Liver (tissue), 8 donors: ENCODE measurements at regions not wholly inside any gene's neighbourhood (a gene's known extent, or its start where the extent isn't known, plus 50 kb on each side); places are given as distances from the start of the nearest gene placed in this dataset.

Experiments
- DNase-seq: peaks from one replicate; pipeline ENCODE4 v3.0.0-alpha.2; 2017; ENCODE audit warnings: low spot score
- H3K27ac ChIP-seq, 2 donors: one replicate each; pipeline ENCODE4 v1.7.0; 2013; ENCODE audit warnings: inconsistent platforms in 2 of 2, low read length in 2 of 2, control low read depth in 1 of 2, low read depth in 1 of 2, mild to moderate bottlenecking in 1 of 2
- H3K27me3 ChIP-seq, 4 donors: one replicate each; pipeline versions ENCODE4 v1.6.1 to v1.7.0; 2013; ENCODE audit warnings: low read length in 3 of 4, inconsistent platforms in 1 of 4, mild to moderate bottlenecking in 1 of 4, moderate library complexity in 1 of 4; ENCODE audit not compliant: control insufficient read depth in 4 of 4, insufficient read depth in 4 of 4
- H3K36me3 ChIP-seq, 4 donors: one replicate each; pipeline versions ENCODE4 v1.6.1 to v1.7.0; 2013; ENCODE audit warnings: low read length in 3 of 4, mild to moderate bottlenecking in 3 of 4, low read depth in 1 of 4, moderate library complexity in 1 of 4; ENCODE audit not compliant: control insufficient read depth in 4 of 4, insufficient read depth in 3 of 4
- H3K4me1 ChIP-seq, 4 donors: one replicate each; pipeline versions ENCODE4 v1.6.1 to v1.7.0; 2013; ENCODE audit warnings: low read length in 3 of 4, mild to moderate bottlenecking in 3 of 4, moderate library complexity in 1 of 4; ENCODE audit not compliant: control insufficient read depth in 4 of 4, insufficient read depth in 4 of 4
- H3K4me3 ChIP-seq, 3 donors: one replicate each; pipeline versions ENCODE4 v1.6.1 to v1.7.0; 2013; ENCODE audit warnings: low read length in 3 of 3, control low read depth in 1 of 3, low read depth in 1 of 3, mild to moderate bottlenecking in 1 of 3
- H3K9ac ChIP-seq, 2 donors: one replicate each; pipeline ENCODE4 v1.7.0; 2013; ENCODE audit warnings: low read length in 2 of 2, mild to moderate bottlenecking in 2 of 2, moderate library complexity in 2 of 2, control low read depth in 1 of 2, low read depth in 1 of 2
- H3K9me3 ChIP-seq, 4 donors: one replicate each; pipeline versions ENCODE4 v1.6.1 to v1.7.0; 2013; ENCODE audit warnings: low read length in 3 of 4; ENCODE audit not compliant: control insufficient read depth in 4 of 4
- ATF3 ChIP-seq: IDR thresholded peaks from 2 replicates; pipeline ENCODE4 v1.6.1; 2016; ENCODE audit warnings: antibody characterized with exemption
- CTCF ChIP-seq: fragments of 150-350 bp; IDR thresholded peaks from 2 replicates; pipeline ENCODE4 v1.5.1; 2017; ENCODE audit warnings: improper control_type of control experiment, low read depth, low read length; ENCODE audit not compliant: missing input control
- EGR1 ChIP-seq, 2 donors: IDR thresholded peaks; 2 replicates each; pipeline ENCODE4 v1.6.1; 2016 to 2018; ENCODE audit warnings: antibody characterized with exemption in 2 of 2, low read depth in 2 of 2
- FOXA1 ChIP-seq: IDR thresholded peaks from 2 replicates; pipeline ENCODE4 v1.6.1; 2016; ENCODE audit warnings: antibody characterized with exemption
- FOXA2 ChIP-seq: IDR thresholded peaks from 2 replicates; pipeline ENCODE4 v1.6.1; 2016; ENCODE audit warnings: antibody characterized with exemption
- GABPA ChIP-seq, 2 donors: IDR thresholded peaks in 1 of 2; conservative IDR thresholded peaks in 1 of 2; 2 replicates each; pipeline ENCODE4 v1.6.1; 2016; ENCODE audit warnings: antibody characterized with exemption in 2 of 2, mild to moderate bottlenecking in 1 of 2, moderate library complexity in 1 of 2
- HNF4A ChIP-seq, 2 donors: conservative IDR thresholded peaks; 2 replicates each; pipeline ENCODE4 v1.6.1; 2016; ENCODE audit warnings: antibody characterized with exemption in 2 of 2, mild to moderate bottlenecking in 2 of 2
- HNF4G ChIP-seq: IDR thresholded peaks from 2 replicates; pipeline ENCODE4 v1.6.1; 2016; ENCODE audit warnings: antibody characterized with exemption
- JUND ChIP-seq, 2 donors: IDR thresholded peaks; 2 replicates each; pipeline ENCODE4 v1.6.1; 2016; ENCODE audit warnings: antibody characterized with exemption in 2 of 2
- MAX ChIP-seq: IDR thresholded peaks from 2 replicates; pipeline ENCODE4 v1.6.1; 2016; ENCODE audit warnings: antibody characterized with exemption
- NR2F2 ChIP-seq: IDR thresholded peaks from 2 replicates; pipeline ENCODE4 v1.6.1; 2016; ENCODE audit warnings: antibody characterized with exemption
- RAD21 ChIP-seq, 2 donors: IDR thresholded peaks; 2 replicates each; pipeline ENCODE4 v1.6.1; 2016; ENCODE audit warnings: antibody characterized with exemption in 2 of 2, mild to moderate bottlenecking in 2 of 2
- REST ChIP-seq: IDR thresholded peaks from 2 replicates; pipeline ENCODE4 v1.6.1; 2016; ENCODE audit warnings: antibody characterized with exemption, mild to moderate bottlenecking
- RXRA ChIP-seq, 2 donors: IDR thresholded peaks; 2 replicates each; pipeline ENCODE4 v1.6.1; 2017 to 2018; ENCODE audit warnings: antibody characterized with exemption in 2 of 2, mild to moderate bottlenecking in 1 of 2
- SP1 ChIP-seq: IDR thresholded peaks from 2 replicates; pipeline ENCODE4 v1.6.1; 2018; ENCODE audit warnings: antibody characterized with exemption, mild to moderate bottlenecking
- TAF1 ChIP-seq: conservative IDR thresholded peaks from 2 replicates; pipeline ENCODE4 v1.6.1; 2016; ENCODE audit warnings: antibody characterized with exemption, mild to moderate bottlenecking
- YY1 ChIP-seq: IDR thresholded peaks from 2 replicates; pipeline ENCODE4 v1.6.1; 2016; ENCODE audit warnings: antibody characterized with exemption, mild to moderate bottlenecking
- ZBTB33 ChIP-seq: IDR thresholded peaks from 2 replicates; pipeline ENCODE4 v1.6.1; 2016; ENCODE audit warnings: antibody characterized with exemption
- WGBS: extraction: QIAGEN DNeasy Blood & Tissue Kit; methylation state at CpG from one replicate; pipeline ENCODE4 v1.1.7; 2013; 5-methylcytosine and 5-hydroxymethylcytosine counted together
- donor health status: healthy.
- donor health status: healthy.
- donor health status: healthy.
- donor health status: healthy.
- donor health status: healthy.

GRCh38 chr5:158458086-158458485 is 599.1 kb upstream of the CLINT1 start:
- H3K4me1 ChIP-seq: peaks cover 4 to 24% (median 20%) of the 10 kb centered on the region in 4 donors
- H3K27me3 ChIP-seq: no peaks in the 10 kb centered on the region
- H3K4me3 ChIP-seq: no peak overlapping the region
- no peak overlapping the region for H3K9ac ChIP-seq
- TF ChIP-seq FOXA2: no peak
- TF ChIP-seq TAF1: no peak
- no peak for TF ChIP-seq RAD21 (IDR thresholded peaks at IDR 0.05)
- TF ChIP-seq NR2F2: no peak
- TF ChIP-seq FOXA1: no peak
- TF ChIP-seq MAX: no peak
- TF ChIP-seq SP1: no peak
- TF ChIP-seq REST: no peak
- no peak for TF ChIP-seq HNF4G
- TF ChIP-seq RXRA (IDR thresholded peaks at IDR 0.05): no peak
- TF ChIP-seq ATF3: no peak
- TF ChIP-seq YY1: no peak
- TF ChIP-seq GABPA (IDR thresholded peaks at IDR 0.05 in 1 of 2, conservative IDR thresholded peaks at IDR 0.05 in 1 of 2): no peak
- no peak for TF ChIP-seq HNF4A (conservative IDR thresholded peaks at IDR 0.05)
- TF ChIP-seq EGR1 (IDR thresholded peaks at IDR 0.05; ENCODE audit: low read depth in 2 of 2): no peak
- no peak for TF ChIP-seq CTCF
- no peak for TF ChIP-seq JUND (IDR thresholded peaks at IDR 0.05)
- no peak for TF ChIP-seq ZBTB33
- no peaks in the 10 kb centered on the region for H3K36me3 ChIP-seq
- DNase-seq: no peak
- 66% methylated on average over 2 of the region's 2 CpGs for WGBS
- no peaks in the 10 kb centered on the region for H3K9me3 ChIP-seq
- no peak overlapping the region for H3K27ac ChIP-seq
